ENCODE measurements at regions not wholly inside any gene's neighbourhood (a gene's known extent, or its start where the extent isn't known, plus 50 kb on each side); places are given as distances from the start of the nearest gene placed in this dataset.

DNA sequence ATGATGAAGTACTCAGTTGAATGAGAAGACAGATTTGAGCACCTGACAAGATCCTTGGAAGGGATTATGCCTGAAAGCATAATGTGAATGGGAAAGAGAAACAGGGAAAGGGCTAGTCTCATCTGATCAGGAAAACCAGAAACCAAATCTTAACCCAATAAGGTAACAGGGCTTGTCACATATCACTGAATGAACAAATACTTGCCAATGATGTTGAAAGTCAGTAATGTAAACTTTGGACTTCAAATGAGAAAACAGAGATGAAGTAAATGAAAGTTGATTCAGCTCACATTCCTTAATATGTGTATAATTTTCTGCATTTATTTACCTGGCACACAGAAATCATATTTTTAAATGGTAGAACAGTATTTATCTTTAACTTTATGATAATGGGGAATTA lies 480.0 kb downstream of the KCTD12 start:
- Histone ChIP-seq H3K4me1 (ENCODE audit: control insufficient read depth, extremely low read depth, insufficient read depth, low read length) (no peaks in the 10 kb centered on the region), H3K27ac (ENCODE audit: insufficient read depth, low read length) (no peak overlapping the region), H3K79me2 (ENCODE audit: control insufficient read depth, insufficient read depth, low read length) (no peaks in the 10 kb centered on the region), H4K20me1 (ENCODE audit: control insufficient read depth, extremely low read depth, insufficient read depth, low read length) (no peaks in the 10 kb centered on the region), H3K36me3 (ENCODE audit: control insufficient read depth, insufficient read depth, low read length) (no peaks in the 10 kb centered on the region), H2AFZ (ENCODE audit: low read length) (no peak overlapping the region), H3K9me3 (ENCODE audit: control insufficient read depth, insufficient read depth, low read depth, low read length) (no peaks in the 10 kb centered on the region), H3K4me3 (replicated peaks in 1 of 4; ENCODE audit: control extremely low read depth in 1 of 4, insufficient read depth in 1 of 4, low read depth in 3 of 4, low read length in 4 of 4) (no peak overlapping the region), H3K27me3 (ENCODE audit: control insufficient read depth, insufficient read depth, low read length) (no peaks in the 10 kb centered on the region), H3K4me2 (ENCODE audit: extremely low read depth, insufficient read depth, low read length) (no peak overlapping the region), H3K9ac (ENCODE audit: insufficient read depth, low read length) (no peak overlapping the region)
- peak in 1 of 2 donors; percentile 7 for DNase-seq (ENCODE audit: low read depth in 2 of 2)
- TF ChIP-seq, protein P1, sequence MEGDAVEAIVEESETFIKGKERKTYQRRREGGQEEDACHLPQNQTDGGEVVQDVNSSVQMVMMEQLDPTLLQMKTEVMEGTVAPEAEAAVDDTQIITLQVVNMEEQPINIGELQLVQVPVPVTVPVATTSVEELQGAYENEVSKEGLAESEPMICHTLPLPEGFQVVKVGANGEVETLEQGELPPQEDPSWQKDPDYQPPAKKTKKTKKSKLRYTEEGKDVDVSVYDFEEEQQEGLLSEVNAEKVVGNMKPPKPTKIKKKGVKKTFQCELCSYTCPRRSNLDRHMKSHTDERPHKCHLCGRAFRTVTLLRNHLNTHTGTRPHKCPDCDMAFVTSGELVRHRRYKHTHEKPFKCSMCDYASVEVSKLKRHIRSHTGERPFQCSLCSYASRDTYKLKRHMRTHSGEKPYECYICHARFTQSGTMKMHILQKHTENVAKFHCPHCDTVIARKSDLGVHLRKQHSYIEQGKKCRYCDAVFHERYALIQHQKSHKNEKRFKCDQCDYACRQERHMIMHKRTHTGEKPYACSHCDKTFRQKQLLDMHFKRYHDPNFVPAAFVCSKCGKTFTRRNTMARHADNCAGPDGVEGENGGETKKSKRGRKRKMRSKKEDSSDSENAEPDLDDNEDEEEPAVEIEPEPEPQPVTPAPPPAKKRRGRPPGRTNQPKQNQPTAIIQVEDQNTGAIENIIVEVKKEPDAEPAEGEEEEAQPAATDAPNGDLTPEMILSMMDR (conservative IDR thresholded peaks at IDR 0.05 in 1 of 2, IDR thresholded peaks at IDR 0.05 in 1 of 2; ENCODE audit: low read depth in 1 of 2, low read length in 2 of 2) = no peak
- no peak for TF ChIP-seq EZH2 (IDR thresholded peaks at IDR 0.05; ENCODE audit: low read length, missing control alignments)

DNA sequence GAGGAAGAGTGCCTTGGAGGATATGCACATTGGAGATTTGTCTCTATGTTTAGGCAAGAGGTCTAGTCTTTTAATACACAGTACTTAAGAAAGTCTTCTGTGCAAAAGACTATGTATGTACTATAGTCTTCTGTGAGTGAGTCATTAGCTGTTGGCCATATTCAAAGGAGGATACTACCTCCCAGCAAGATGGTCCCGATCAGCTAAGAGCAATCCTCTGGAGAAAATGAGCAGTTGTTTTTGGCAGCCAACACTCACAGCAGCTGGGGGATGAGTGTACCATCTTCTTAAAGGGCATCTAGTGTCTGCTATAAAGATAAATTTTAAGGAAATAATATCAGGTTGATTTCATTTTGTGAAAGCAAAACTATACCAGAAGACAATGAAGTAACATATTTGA lies 487.8 kb downstream of the KCTD12 start:
- Histone ChIP-seq H3K9ac (ENCODE audit: insufficient read depth, low read length) (no peak overlapping the region), H3K4me3 (replicated peaks in 1 of 4; ENCODE audit: control extremely low read depth in 1 of 4, insufficient read depth in 1 of 4, low read depth in 3 of 4, low read length in 4 of 4) (no peak overlapping the region), H3K9me3 (ENCODE audit: control insufficient read depth, insufficient read depth, low read depth, low read length) (no peaks in the 10 kb centered on the region), H3K27me3 (ENCODE audit: control insufficient read depth, insufficient read depth, low read length) (no peaks in the 10 kb centered on the region), H4K20me1 (ENCODE audit: control insufficient read depth, extremely low read depth, insufficient read depth, low read length) (no peaks in the 10 kb centered on the region), H3K4me1 (ENCODE audit: control insufficient read depth, extremely low read depth, insufficient read depth, low read length) (no peaks in the 10 kb centered on the region), H3K4me2 (ENCODE audit: extremely low read depth, insufficient read depth, low read length) (no peak overlapping the region), H2AFZ (ENCODE audit: low read length) (no peak overlapping the region), H3K79me2 (ENCODE audit: control insufficient read depth, insufficient read depth, low read length) (no peaks in the 10 kb centered on the region), H3K36me3 (ENCODE audit: control insufficient read depth, insufficient read depth, low read length) (no peaks in the 10 kb centered on the region), H3K27ac (ENCODE audit: insufficient read depth, low read length) (no peak overlapping the region)
- DNase-seq (ENCODE audit: low read depth in 2 of 2) = peak in 1 of 2 donors; percentile 9
- TF ChIP-seq, protein P1 (conservative IDR thresholded peaks at IDR 0.05 in 1 of 2, IDR thresholded peaks at IDR 0.05 in 1 of 2; ENCODE audit: low read depth in 1 of 2, low read length in 2 of 2) = no peak
- no peak for TF ChIP-seq EZH2 (IDR thresholded peaks at IDR 0.05; ENCODE audit: low read length, missing control alignments)

DNA sequence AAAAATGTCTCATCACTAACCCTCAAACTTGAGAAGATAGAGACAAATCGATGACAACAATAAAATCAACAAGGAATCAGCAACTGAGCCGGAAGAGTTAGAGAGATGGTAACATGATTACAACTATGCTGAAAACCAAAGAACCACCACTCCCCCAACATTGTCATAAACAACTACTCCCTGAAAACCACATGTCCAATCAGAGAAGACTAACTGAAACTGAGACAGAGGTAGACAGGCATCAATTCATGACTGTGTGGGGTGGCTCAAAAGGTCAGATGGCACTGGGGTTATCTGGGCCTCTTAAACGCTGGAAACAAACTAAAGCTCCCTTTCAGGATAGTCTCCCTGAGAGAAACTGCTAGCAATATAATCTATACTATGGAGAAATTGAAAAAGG lies 488.8 kb downstream of the KCTD12 start:
- no peaks in the 10 kb centered on the region for H3K79me2 ChIP-seq (ENCODE audit: control insufficient read depth, insufficient read depth, low read length)
- TF ChIP-seq, protein P1 (conservative IDR thresholded peaks at IDR 0.05 in 1 of 2, IDR thresholded peaks at IDR 0.05 in 1 of 2; ENCODE audit: low read depth in 1 of 2, low read length in 2 of 2) = no peak
- no peak for TF ChIP-seq EZH2 (IDR thresholded peaks at IDR 0.05; ENCODE audit: low read length, missing control alignments)
- no peak overlapping the region for H2AFZ ChIP-seq (ENCODE audit: low read length)
- no peaks in the 10 kb centered on the region for H3K9me3 ChIP-seq (ENCODE audit: control insufficient read depth, insufficient read depth, low read depth, low read length)
- H3K9ac ChIP-seq (ENCODE audit: insufficient read depth, low read length) = no peak overlapping the region
- H4K20me1 ChIP-seq (ENCODE audit: control insufficient read depth, extremely low read depth, insufficient read depth, low read length) = no peaks in the 10 kb centered on the region
- DNase-seq (ENCODE audit: low read depth in 2 of 2) = no peak
- no peaks in the 10 kb centered on the region for H3K36me3 ChIP-seq (ENCODE audit: control insufficient read depth, insufficient read depth, low read length)
- H3K27ac ChIP-seq (ENCODE audit: insufficient read depth, low read length) = no peak overlapping the region
- no peaks in the 10 kb centered on the region for H3K4me1 ChIP-seq (ENCODE audit: control insufficient read depth, extremely low read depth, insufficient read depth, low read length)
- no peak overlapping the region for H3K4me3 ChIP-seq (replicated peaks in 1 of 4; ENCODE audit: control extremely low read depth in 1 of 4, insufficient read depth in 1 of 4, low read depth in 3 of 4, low read length in 4 of 4)
- no peaks in the 10 kb centered on the region for H3K27me3 ChIP-seq (ENCODE audit: control insufficient read depth, insufficient read depth, low read length)
- H3K4me2 ChIP-seq (ENCODE audit: extremely low read depth, insufficient read depth, low read length) = no peak overlapping the region

Data from fibroblast of lung (primary cell).